ENCODE measurements at regions not wholly inside any gene's neighbourhood (a gene's known extent, or its start where the extent isn't known, plus 50 kb on each side); places are given as distances from the start of the nearest gene placed in this dataset.
"Not testable (repeated sequence)": the region's sequence is repeated elsewhere in the genome, so short reads cannot be mapped to it uniquely, and the experiment has no call there.

DNA sequence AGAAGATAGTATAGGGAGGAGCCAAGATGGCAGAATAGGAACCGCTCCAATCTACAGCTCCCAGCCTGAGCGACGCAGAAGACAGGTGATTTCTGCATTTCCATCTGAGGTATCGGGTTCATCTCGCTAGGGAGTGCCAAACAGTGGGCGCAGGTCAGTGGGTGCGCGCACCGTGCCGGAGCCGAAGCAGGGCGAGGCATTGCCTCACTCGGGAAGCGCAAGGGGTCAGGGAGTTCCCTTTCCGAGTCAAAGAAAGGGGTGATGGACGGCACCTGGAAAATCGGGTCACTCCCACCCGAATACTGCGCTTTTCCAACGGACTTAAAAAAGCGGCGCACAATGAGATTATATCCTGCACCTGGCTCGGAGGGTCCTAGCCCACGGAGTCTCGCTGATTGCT, 201.2 kb downstream of the CETN3 start:
- H3K27ac ChIP-seq (ENCODE audit: low read depth, low read length); H3K79me2 ChIP-seq (ENCODE audit: control insufficient read depth, insufficient read depth, low read length, unreplicated experiment); H2AFZ ChIP-seq (ENCODE audit: low read length, unreplicated experiment); H3K27me3 ChIP-seq (ENCODE audit: insufficient read depth, low read length); H3K4me1 ChIP-seq (ENCODE audit: control insufficient read depth, insufficient read depth, low read length, unreplicated experiment); H3K4me3 ChIP-seq (ENCODE audit: low read depth, low read length); H3K36me3 ChIP-seq (ENCODE audit: insufficient read depth, low read length): not testable (repeated sequence)

DNA sequence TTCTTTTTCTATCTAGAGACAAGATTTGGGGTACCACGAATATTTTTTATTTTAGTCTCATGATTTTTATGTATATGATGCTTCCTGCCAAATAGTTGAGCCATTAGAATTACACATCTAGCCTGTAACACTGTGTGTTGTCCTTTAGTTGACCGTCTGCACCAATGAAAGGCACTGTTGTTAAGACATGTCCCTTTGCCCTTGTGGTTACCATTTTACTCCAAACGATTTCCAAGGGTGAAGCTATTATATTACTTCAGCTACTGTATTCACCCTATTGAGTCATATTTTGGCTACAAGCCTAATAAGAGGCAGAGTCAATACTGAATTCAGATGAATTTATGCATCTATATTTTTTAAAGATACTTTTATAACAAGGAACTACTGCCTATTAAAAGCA, 207.6 kb downstream of the CETN3 start:
- no peaks in the 10 kb centered on the region for H3K36me3 ChIP-seq (ENCODE audit: insufficient read depth, low read length)
- no peak overlapping the region for H3K27ac ChIP-seq (ENCODE audit: low read depth, low read length)
- H3K4me3 ChIP-seq (ENCODE audit: low read depth, low read length), result no peak overlapping the region
- H3K27me3 ChIP-seq (ENCODE audit: insufficient read depth, low read length), result no peaks in the 10 kb centered on the region
- no peak overlapping the region for H2AFZ ChIP-seq (ENCODE audit: low read length, unreplicated experiment)
- H3K79me2 ChIP-seq (ENCODE audit: control insufficient read depth, insufficient read depth, low read length, unreplicated experiment), result no peaks in the 10 kb centered on the region
- peaks cover 4% of the 10 kb centered on the region for H3K4me1 ChIP-seq (ENCODE audit: control insufficient read depth, insufficient read depth, low read length, unreplicated experiment)

DNA sequence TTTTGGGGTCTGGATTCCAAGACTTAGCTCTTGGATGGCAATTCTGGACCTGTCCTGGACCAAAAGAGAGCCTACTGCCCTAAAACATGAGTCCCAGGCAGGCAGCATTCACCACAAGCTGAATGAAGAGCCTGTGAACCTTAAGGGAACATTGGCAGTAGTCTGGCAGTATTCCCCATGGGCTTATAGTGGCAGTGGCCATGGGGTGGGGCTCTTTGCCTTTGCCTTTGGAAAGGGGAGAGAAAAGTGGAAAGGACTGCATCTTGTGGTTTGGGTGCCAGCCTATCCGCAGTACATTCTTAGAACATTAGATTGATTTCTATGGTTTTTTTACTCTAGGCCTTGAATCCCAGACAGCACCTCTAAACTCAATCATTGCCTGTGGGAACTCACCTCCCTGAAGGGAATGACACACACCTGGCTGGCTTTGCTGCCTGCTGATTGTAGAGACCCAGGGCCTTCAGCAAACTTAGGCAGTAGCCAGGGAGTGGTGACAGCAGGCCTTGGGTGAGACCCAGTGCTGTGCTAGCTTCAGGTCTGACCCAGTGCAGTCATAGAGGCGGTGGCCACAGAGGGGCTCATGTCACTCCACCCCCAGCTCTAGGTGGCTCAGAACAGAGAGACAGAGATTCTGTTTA, 216.3 kb downstream of the CETN3 start:
- H3K79me2 ChIP-seq (ENCODE audit: control insufficient read depth, insufficient read depth, low read length, unreplicated experiment), result no peaks in the 10 kb centered on the region
- no peaks in the 10 kb centered on the region for H3K36me3 ChIP-seq (ENCODE audit: insufficient read depth, low read length)
- H3K4me3 ChIP-seq (ENCODE audit: low read depth, low read length), result no peak overlapping the region
- peaks cover 8% of the 10 kb centered on the region; the same call in 1 of the 2 replicates for H3K27me3 ChIP-seq (ENCODE audit: insufficient read depth, low read length)
- no peak overlapping the region for H2AFZ ChIP-seq (ENCODE audit: low read length, unreplicated experiment)
- H3K27ac ChIP-seq (ENCODE audit: low read depth, low read length), result no peak overlapping the region
- no peaks in the 10 kb centered on the region for H3K4me1 ChIP-seq (ENCODE audit: control insufficient read depth, insufficient read depth, low read length, unreplicated experiment)

DNA sequence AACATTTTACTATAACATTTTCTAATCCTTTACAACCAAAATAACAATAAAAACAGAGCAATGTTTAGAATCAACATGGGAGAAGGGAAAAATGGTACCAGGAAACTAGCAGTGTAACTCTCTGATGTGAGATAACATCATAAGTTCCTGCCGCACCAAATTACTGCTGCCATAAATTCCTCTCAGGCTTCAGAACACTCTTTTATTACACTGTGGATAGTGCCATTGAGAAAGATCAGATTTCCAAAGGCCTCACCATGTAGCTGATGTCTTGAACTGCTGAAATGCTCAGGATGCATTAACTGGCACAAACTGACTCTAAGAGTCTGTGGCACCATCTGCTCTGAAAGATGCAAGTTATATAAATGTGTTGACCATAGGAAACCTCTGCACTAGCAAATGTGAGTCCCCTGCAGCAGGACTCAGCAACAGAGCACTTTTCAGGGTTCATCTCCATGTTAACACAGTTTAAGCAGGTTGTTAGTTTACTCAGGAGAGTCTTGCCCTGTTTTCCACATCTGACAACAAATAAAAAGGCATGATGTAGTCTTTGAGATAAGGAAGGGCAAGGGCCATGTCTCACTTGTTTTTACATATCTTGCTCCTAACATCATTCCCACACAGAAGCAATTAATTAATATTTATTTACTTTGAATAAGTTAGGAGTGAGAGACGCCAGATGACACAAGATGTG, 218.1 kb downstream of the CETN3 start:
- Histone ChIP-seq H3K27me3 (ENCODE audit: insufficient read depth, low read length) (peaks cover 8% of the 10 kb centered on the region; the same call in 1 of the 2 replicates), H3K27ac (ENCODE audit: low read depth, low read length) (no peak overlapping the region), H2AFZ (ENCODE audit: low read length, unreplicated experiment) (no peak overlapping the region), H3K4me1 (ENCODE audit: control insufficient read depth, insufficient read depth, low read length, unreplicated experiment) (no peaks in the 10 kb centered on the region), H3K36me3 (ENCODE audit: insufficient read depth, low read length) (no peaks in the 10 kb centered on the region), H3K79me2 (ENCODE audit: control insufficient read depth, insufficient read depth, low read length, unreplicated experiment) (no peaks in the 10 kb centered on the region), H3K4me3 (ENCODE audit: low read depth, low read length) (no peak overlapping the region)

DNA sequence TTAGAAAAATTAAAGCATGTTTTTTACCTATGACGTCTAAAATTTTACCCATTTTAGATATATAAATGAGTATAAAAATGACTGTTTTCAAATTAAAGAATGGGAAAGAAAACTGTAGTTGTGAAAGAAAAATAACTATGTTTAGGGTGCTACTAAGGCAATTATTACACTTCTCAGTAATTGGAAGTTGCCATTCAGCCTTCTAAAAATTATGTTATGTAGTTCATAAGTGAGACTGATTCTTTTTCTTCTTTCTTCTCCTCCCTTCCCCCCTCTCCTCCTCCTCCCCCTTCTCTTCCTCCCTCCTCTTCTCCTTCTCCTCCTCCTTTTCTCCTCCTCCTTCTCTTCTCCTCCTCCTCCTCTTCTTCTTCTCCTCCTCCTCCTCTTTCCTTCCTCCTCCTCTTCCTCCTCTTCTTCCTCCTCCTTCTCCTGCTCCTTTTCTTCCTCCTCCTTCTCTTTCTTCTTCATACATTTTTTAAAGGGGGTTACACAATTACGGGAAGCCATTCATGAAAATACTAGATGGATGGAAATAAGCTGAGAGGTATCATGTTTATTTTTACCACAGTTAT, 223.6 kb downstream of the CETN3 start:
- H2AFZ ChIP-seq (ENCODE audit: low read length, unreplicated experiment), result no peak overlapping the region
- H3K79me2 ChIP-seq (ENCODE audit: control insufficient read depth, insufficient read depth, low read length, unreplicated experiment), result no peaks in the 10 kb centered on the region
- H3K27me3 ChIP-seq (ENCODE audit: insufficient read depth, low read length), result no peaks in the 10 kb centered on the region
- H3K4me3 ChIP-seq (ENCODE audit: low read depth, low read length), result no peak overlapping the region
- no peaks in the 10 kb centered on the region for H3K4me1 ChIP-seq (ENCODE audit: control insufficient read depth, insufficient read depth, low read length, unreplicated experiment)
- no peaks in the 10 kb centered on the region for H3K36me3 ChIP-seq (ENCODE audit: insufficient read depth, low read length)
- no peak overlapping the region for H3K27ac ChIP-seq (ENCODE audit: low read depth, low read length)

DNA sequence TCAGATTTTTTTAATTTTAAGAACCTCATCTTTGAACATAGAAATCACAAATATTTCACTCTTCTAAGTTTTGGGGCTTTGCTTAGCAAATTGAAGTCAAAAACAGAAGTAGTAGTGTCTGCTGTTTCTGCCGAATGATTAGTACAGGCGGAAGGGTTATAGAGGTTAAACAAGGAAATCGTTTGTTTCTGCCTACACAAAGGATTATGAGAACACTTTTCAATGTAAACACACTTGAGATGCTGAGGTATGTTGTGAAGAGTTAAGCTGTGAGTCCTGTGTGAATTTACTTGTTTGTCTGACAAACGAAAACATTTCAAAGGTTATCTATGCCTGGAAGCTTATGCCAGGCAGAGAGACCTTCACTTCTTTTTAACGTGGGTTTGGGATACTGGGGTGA, 224.8 kb downstream of the CETN3 start:
- Histone ChIP-seq H3K36me3 (ENCODE audit: insufficient read depth, low read length) (no peaks in the 10 kb centered on the region), H3K27me3 (ENCODE audit: insufficient read depth, low read length) (no peaks in the 10 kb centered on the region), H3K4me1 (ENCODE audit: control insufficient read depth, insufficient read depth, low read length, unreplicated experiment) (no peaks in the 10 kb centered on the region), H3K79me2 (ENCODE audit: control insufficient read depth, insufficient read depth, low read length, unreplicated experiment) (no peaks in the 10 kb centered on the region), H3K4me3 (ENCODE audit: low read depth, low read length) (no peak overlapping the region), H3K27ac (ENCODE audit: low read depth, low read length) (no peak overlapping the region), H2AFZ (ENCODE audit: low read length, unreplicated experiment) (no peak overlapping the region)

DNA sequence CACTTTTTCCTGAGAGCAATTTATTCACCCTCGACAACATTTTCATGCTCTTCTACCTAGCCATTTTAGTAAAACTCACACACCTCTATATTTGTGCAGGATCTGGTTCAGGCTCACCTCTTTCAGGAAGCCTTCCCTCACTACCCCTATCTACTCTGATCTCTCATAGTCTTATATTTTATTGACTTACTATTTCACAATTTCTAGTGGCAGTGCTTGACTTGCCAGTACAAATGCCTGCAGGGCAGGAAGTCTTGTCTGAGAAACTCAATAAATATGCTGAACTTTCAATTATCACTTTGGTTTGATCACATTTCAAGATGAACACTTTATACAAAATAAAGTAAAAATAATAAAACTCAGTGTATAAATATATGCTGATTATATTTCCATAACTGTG, 226.8 kb downstream of the CETN3 start:
- Histone ChIP-seq H3K27ac (ENCODE audit: low read depth, low read length) (no peak overlapping the region), H3K4me1 (ENCODE audit: control insufficient read depth, insufficient read depth, low read length, unreplicated experiment) (no peaks in the 10 kb centered on the region), H2AFZ (ENCODE audit: low read length, unreplicated experiment) (no peak overlapping the region), H3K79me2 (ENCODE audit: control insufficient read depth, insufficient read depth, low read length, unreplicated experiment) (no peaks in the 10 kb centered on the region), H3K4me3 (ENCODE audit: low read depth, low read length) (no peak overlapping the region), H3K27me3 (ENCODE audit: insufficient read depth, low read length) (no peaks in the 10 kb centered on the region), H3K36me3 (ENCODE audit: insufficient read depth, low read length) (no peaks in the 10 kb centered on the region)

DNA sequence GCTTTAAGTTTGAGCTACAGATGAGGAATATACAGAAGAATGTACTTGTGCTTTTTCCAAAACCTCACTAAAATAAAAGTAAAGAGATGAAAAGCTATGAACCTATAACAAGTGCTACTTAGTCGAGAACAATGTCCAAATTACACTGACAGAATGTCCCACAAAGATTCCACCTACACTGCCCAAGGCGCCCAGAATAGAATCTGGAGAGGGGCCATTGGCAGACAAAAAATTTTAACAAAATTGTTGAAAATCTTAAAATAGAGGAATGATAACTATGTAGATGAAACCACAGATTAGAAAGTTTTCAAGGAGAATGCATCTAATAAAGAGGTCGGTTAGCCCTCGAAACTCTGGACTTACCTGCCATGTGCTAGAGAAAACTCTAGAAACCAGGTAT, 235.3 kb downstream of the CETN3 start:
- Histone ChIP-seq H3K4me3 (ENCODE audit: low read depth, low read length) (no peak overlapping the region), H3K79me2 (ENCODE audit: control insufficient read depth, insufficient read depth, low read length, unreplicated experiment) (no peaks in the 10 kb centered on the region), H3K27me3 (ENCODE audit: insufficient read depth, low read length) (no peaks in the 10 kb centered on the region), H3K4me1 (ENCODE audit: control insufficient read depth, insufficient read depth, low read length, unreplicated experiment) (no peaks in the 10 kb centered on the region), H3K27ac (ENCODE audit: low read depth, low read length) (no peak overlapping the region), H3K36me3 (ENCODE audit: insufficient read depth, low read length) (no peaks in the 10 kb centered on the region), H2AFZ (ENCODE audit: low read length, unreplicated experiment) (no peak overlapping the region)

DNA sequence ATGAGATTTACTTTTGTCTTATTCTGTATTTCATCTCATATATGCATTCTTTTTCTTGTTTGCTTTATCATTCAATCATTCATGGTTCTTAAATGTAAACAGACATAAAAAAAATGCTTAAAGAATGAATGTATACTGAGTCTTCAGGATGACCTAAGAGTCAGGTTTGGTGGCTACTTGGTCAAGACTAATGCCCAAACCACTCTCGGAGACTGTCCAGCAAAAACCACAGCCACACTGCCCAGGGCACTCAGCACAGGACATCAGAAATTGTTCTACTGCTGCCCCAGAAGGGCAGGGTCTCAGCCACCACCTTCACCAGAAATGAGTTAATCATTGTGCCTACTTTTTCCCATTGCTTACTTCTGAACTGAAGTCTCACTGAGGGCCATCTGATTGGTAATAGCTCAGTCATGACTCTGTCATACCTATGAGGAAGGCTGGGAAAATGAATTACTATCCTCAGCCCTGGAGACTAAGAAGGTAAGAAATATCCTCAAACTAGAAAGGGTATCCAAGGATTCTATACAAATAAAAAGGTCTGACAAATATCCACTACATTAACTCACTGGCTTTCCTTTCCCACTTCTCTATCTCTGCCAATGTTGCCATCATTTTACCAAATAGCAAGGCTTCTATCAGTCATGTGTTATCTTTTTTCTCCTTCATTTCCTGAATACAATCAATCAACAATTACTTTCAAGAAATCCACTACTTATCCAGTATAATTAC, 236.1 kb downstream of the CETN3 start:
- no peaks in the 10 kb centered on the region for H3K36me3 ChIP-seq (ENCODE audit: insufficient read depth, low read length)

DNA sequence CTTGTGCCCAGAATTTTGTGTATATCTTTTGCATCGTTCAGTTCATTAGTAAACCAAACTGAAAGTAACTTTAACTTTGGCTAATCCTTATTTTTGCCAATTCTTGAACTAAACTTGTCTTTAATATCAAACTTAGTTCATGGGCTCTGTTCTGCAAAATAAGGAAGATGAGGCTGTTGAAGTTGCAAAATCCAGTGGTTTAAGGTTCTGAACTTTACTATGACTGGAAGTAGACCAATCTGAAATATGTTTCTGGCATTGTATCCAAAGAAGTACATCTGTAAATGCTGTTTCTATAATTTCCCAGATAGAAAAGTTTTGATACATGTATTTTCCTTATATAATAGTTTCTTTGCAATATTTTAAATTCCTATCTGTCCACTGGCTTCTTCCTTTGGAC, 238.1 kb downstream of the CETN3 start:
- Histone ChIP-seq H3K79me2 (ENCODE audit: control insufficient read depth, insufficient read depth, low read length, unreplicated experiment) (no peaks in the 10 kb centered on the region), H3K4me3 (ENCODE audit: low read depth, low read length) (no peak overlapping the region), H3K4me1 (ENCODE audit: control insufficient read depth, insufficient read depth, low read length, unreplicated experiment) (no peaks in the 10 kb centered on the region), H3K27ac (ENCODE audit: low read depth, low read length) (no peak overlapping the region), H3K27me3 (ENCODE audit: insufficient read depth, low read length) (no peaks in the 10 kb centered on the region), H3K36me3 (ENCODE audit: insufficient read depth, low read length) (no peaks in the 10 kb centered on the region), H2AFZ (ENCODE audit: low read length, unreplicated experiment) (no peak overlapping the region)

More for the DNA sequence above, 236.1 kb downstream of the CETN3 start:
- Histone ChIP-seq H2AFZ (ENCODE audit: low read length, unreplicated experiment) (no peak overlapping the region), H3K27me3 (ENCODE audit: insufficient read depth, low read length) (no peaks in the 10 kb centered on the region), H3K79me2 (ENCODE audit: control insufficient read depth, insufficient read depth, low read length, unreplicated experiment) (no peaks in the 10 kb centered on the region), H3K4me3 (ENCODE audit: low read depth, low read length) (no peak overlapping the region), H3K27ac (ENCODE audit: low read depth, low read length) (no peak overlapping the region), H3K4me1 (ENCODE audit: control insufficient read depth, insufficient read depth, low read length, unreplicated experiment) (no peaks in the 10 kb centered on the region)
